ENCODE measurements at regions not wholly inside any gene's neighbourhood (a gene's known extent, or its start where the extent isn't known, plus 50 kb on each side); places are given as distances from the start of the nearest gene placed in this dataset.

DNA sequence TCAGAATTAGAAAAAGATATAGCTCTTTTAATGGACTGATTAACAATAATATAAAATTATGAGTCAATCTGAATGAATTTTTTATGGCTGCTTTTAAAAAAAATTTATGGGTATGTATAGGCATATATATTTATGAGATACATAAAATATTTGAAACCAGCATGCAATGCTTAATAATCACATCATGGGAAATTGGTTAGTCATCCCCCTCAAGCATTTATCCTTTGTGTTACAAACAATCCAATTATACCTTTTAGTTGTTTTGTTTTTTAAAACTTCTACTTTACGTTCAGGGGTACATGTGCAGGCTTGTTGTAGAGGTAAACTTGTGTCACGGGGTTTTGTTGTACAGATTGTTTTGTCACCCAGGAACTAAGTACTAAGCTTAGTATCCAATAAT is 63.4 kb upstream of the HMGCLL1 start:
- RAD21 ChIA-PET (ENCODE audit: unreplicated experiment), result no interaction called here
- no TSS peak for BruUV-seq (replicated peaks)
- H3K4me3 ChIP-seq, result no peak overlapping the region
- no peak overlapping the region for H3K4me2 ChIP-seq (ENCODE audit: control insufficient read depth, insufficient read depth)
- SMC1A ChIA-PET (ENCODE audit: uncharacterized antibody, unreplicated experiment), result no interaction called here
- WGBS (ENCODE audit: insufficient coverage, insufficient replicate concordance, low lambda C conversion rate, missing lambda C conversion rate), result 0% methylated on average over 2 of the region's 2 CpGs
- FAIRE-seq (no peak), DNase-seq (ENCODE audit: low read depth, low spot score) (no peak), ATAC-seq (no peak)
- H3K27ac ChIP-seq (ENCODE audit: control insufficient read depth, insufficient read depth), result no peak overlapping the region
- H2AFZ ChIP-seq (ENCODE audit: control insufficient read depth, low read depth, low read length), result no peak overlapping the region
- intact Hi-C loops (cut with micrococcal nuclease; ENCODE audit: unreplicated experiment) (no loop called here), in situ Hi-C loops (cut with MboI) (no loop called here)
- no peak overlapping the region for H3K9ac ChIP-seq (ENCODE audit: control insufficient read depth, insufficient read depth, low read length)
- no peaks in the 10 kb centered on the region for H4K20me1 ChIP-seq (ENCODE audit: control insufficient read depth, insufficient read depth)
- no peaks in the 10 kb centered on the region for H3K36me3 ChIP-seq (ENCODE audit: control insufficient read depth in 2 of 2, insufficient read depth in 2 of 2, low read length in 1 of 2)
- H3K9me3 ChIP-seq (replicated peaks; ENCODE audit: control insufficient read depth, insufficient read depth, low read length), result no peaks in the 10 kb centered on the region
- H3K27me3 ChIP-seq (replicated peaks in 1 of 2; ENCODE audit: control insufficient read depth in 2 of 2, insufficient read depth in 2 of 2, low read length in 1 of 2), result no peaks in the 10 kb centered on the region
- no peaks in the 10 kb centered on the region for H3K4me1 ChIP-seq (ENCODE audit: control insufficient read depth, insufficient read depth, low read length)
- CTCF ChIA-PET, result no interaction called here
- POLR2A ChIA-PET, result no interaction called here
- no peaks in the 10 kb centered on the region for H3K79me2 ChIP-seq (ENCODE audit: control insufficient read depth, insufficient read depth, low read length)
- TF ChIP-seq TAF1 (IDR thresholded peaks at IDR 0.05; ENCODE audit: borderline replicate concordance, low read depth, low read length) (no peak), KLF5 (IDR thresholded peaks at IDR 0.05; ENCODE audit: partially characterized antibody) (no peak)

GRCh38 chr6:55636406-55637102 is 57.6 kb upstream of the HMGCLL1 start:
- ChIA-PET POLR2A (interaction anchor here (0.6 kb wide), 1 partner anchor 1335 kb away, joined by 3 read pairs; no protein-coding TSS in a partner anchor), CTCF (interaction anchor here (3.2 kb wide), 1 partner anchor 19 kb away, joined by 13 read pairs; no protein-coding TSS in a partner anchor), SMC1A (ENCODE audit: uncharacterized antibody, unreplicated experiment) (no interaction called here), RAD21 (ENCODE audit: unreplicated experiment) (no interaction called here)
- WGBS (ENCODE audit: insufficient coverage, insufficient replicate concordance, low lambda C conversion rate, missing lambda C conversion rate), result 0% methylated on average over 2 of the region's 2 CpGs
- intact Hi-C loops (cut with micrococcal nuclease; ENCODE audit: unreplicated experiment) (no loop called here), in situ Hi-C loops (cut with MboI) (no loop called here)
- Histone ChIP-seq H3K4me3 (no peak overlapping the region), H3K4me2 (ENCODE audit: control insufficient read depth, insufficient read depth) (no peak overlapping the region), H4K20me1 (ENCODE audit: control insufficient read depth, insufficient read depth) (no peaks in the 10 kb centered on the region), H2AFZ (ENCODE audit: control insufficient read depth, low read depth, low read length) (no peak overlapping the region), H3K9me3 (replicated peaks; ENCODE audit: control insufficient read depth, insufficient read depth, low read length) (no peaks in the 10 kb centered on the region), H3K4me1 (ENCODE audit: control insufficient read depth, insufficient read depth, low read length) (no peaks in the 10 kb centered on the region), H3K79me2 (ENCODE audit: control insufficient read depth, insufficient read depth, low read length) (no peaks in the 10 kb centered on the region), H3K27ac (ENCODE audit: control insufficient read depth, insufficient read depth) (no peak overlapping the region), H3K27me3 (replicated peaks in 1 of 2; ENCODE audit: control insufficient read depth in 2 of 2, insufficient read depth in 2 of 2, low read length in 1 of 2) (no peaks in the 10 kb centered on the region), H3K36me3 (ENCODE audit: control insufficient read depth in 2 of 2, insufficient read depth in 2 of 2, low read length in 1 of 2) (no peaks in the 10 kb centered on the region), H3K9ac (ENCODE audit: control insufficient read depth, insufficient read depth, low read length) (no peak overlapping the region)
- BruUV-seq (replicated peaks), result no TSS peak
- DNase-seq (ENCODE audit: low read depth, low spot score) (no peak), ATAC-seq (no peak), FAIRE-seq (no peak)
- TF ChIP-seq RAD51 (IDR thresholded peaks at IDR 0.05) (no peak), ELK1 (IDR thresholded peaks at IDR 0.05; ENCODE audit: low read depth, low read length) (no peak), TBL1XR1 (IDR thresholded peaks at IDR 0.05; ENCODE audit: low read depth, low read length) (no peak), SREBF2 (IDR thresholded peaks at IDR 0.05; ENCODE audit: low read length) (no peak)
- TF ChIP-seq, protein P1, sequence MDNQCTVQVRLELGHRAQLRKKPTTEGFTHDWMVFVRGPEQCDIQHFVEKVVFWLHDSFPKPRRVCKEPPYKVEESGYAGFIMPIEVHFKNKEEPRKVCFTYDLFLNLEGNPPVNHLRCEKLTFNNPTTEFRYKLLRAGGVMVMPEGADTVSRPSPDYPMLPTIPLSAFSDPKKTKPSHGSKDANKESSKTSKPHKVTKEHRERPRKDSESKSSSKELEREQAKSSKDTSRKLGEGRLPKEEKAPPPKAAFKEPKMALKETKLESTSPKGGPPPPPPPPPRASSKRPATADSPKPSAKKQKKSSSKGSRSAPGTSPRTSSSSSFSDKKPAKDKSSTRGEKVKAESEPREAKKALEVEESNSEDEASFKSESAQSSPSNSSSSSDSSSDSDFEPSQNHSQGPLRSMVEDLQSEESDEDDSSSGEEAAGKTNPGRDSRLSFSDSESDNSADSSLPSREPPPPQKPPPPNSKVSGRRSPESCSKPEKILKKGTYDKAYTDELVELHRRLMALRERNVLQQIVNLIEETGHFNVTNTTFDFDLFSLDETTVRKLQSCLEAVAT (IDR thresholded peaks at IDR 0.05), result no peak

Data from GM12878 (cell line).